ENCODE measurements at regions not wholly inside any gene's neighbourhood (a gene's known extent, or its start where the extent isn't known, plus 50 kb on each side); places are given as distances from the start of the nearest gene placed in this dataset.

- DNase-seq (ENCODE audit: low spot score) = no peak
Observed at GRCh38 chr12:74988156-74988555, 221.5 kb downstream of the KCNC2 start.
